GM19238 (cell line): ENCODE measurements at regions not wholly inside any gene's neighbourhood (a gene's known extent, or its start where the extent isn't known, plus 50 kb on each side); places are given as distances from the start of the nearest gene placed in this dataset.
"Not testable (repeated sequence)": the region's sequence is repeated elsewhere in the genome, so short reads cannot be mapped to it uniquely, and the experiment has no call there.

Experiments used
- DNase-seq: peaks from one replicate; pipeline ENCODE4 v3.0.0; 2011; ENCODE audit warnings: low spot score; ENCODE audit not compliant: insufficient read length

- DNase-seq, result no peak
Observed at GRCh38 chr7:66502230-66503035, 126.2 kb upstream of the KCTD7 start.

GRCh38 chr7:66503036-66503370 lies 125.7 kb upstream of the KCTD7 start:
- no peak for DNase-seq

- DNase-seq, result no peak
Observed at GRCh38 chr7:66503551-66504031, 125.1 kb upstream of the KCTD7 start.

GRCh38 chr7:66504131-66504530 lies 124.5 kb upstream of the KCTD7 start:
- DNase-seq, result no peak

GRCh38 chr7:66505009-66505408 lies 123.7 kb upstream of the KCTD7 start:
- DNase-seq, result no peak

GRCh38 chr7:66505531-66506451 lies 122.9 kb upstream of the KCTD7 start:
- no peak for DNase-seq

GRCh38 chr7:66506703-66507102 lies 122.0 kb upstream of the KCTD7 start:
- DNase-seq, result not testable (repeated sequence)

GRCh38 chr7:66507764-66508296 lies 120.9 kb upstream of the KCTD7 start:
- no peak for DNase-seq

- no peak for DNase-seq
Observed at GRCh38 chr7:66508431-66508830, 120.2 kb upstream of the KCTD7 start.

- DNase-seq, result no peak
Observed at GRCh38 chr7:66514050-66514449, 114.6 kb upstream of the KCTD7 start.

GRCh38 chr7:66517212-66517909 lies 111.3 kb upstream of the KCTD7 start:
- no peak for DNase-seq

- no peak for DNase-seq
Observed at GRCh38 chr7:66518151-66518691, 110.5 kb upstream of the KCTD7 start.

- DNase-seq, result no peak
Observed at GRCh38 chr7:66521675-66522074, 107.0 kb upstream of the KCTD7 start.

- no peak for DNase-seq
Observed at GRCh38 chr7:66522518-66522917, 106.2 kb upstream of the KCTD7 start.

- no peak for DNase-seq
Observed at GRCh38 chr7:66523409-66523808, 105.3 kb upstream of the KCTD7 start.

GRCh38 chr7:66524738-66525137 lies 103.9 kb upstream of the KCTD7 start:
- no peak for DNase-seq

- not testable (repeated sequence) for DNase-seq
Observed at GRCh38 chr7:66526782-66527181, 101.9 kb upstream of the KCTD7 start.

- no peak for DNase-seq
Observed at GRCh38 chr7:66528652-66529051, 100.0 kb upstream of the KCTD7 start.

- no peak for DNase-seq
Observed at GRCh38 chr7:66529883-66530610, 98.6 kb upstream of the KCTD7 start.
